NB4 (cell line): ENCODE measurements at regions not wholly inside any gene's neighbourhood (a gene's known extent, or its start where the extent isn't known, plus 50 kb on each side); places are given as distances from the start of the nearest gene placed in this dataset.

Source experiments
- DNase-seq: peaks from one replicate; pipeline ENCODE4 v3.0.0; 2010; ENCODE audit warnings: low read depth
- H3K4me3 ChIP-seq: one replicate; pipeline ENCODE4 v1.5.1; 2011; ENCODE audit warnings: mild to moderate bottlenecking, low read depth, low read length, moderate library complexity
- MAX ChIP-seq: IDR thresholded peaks from 2 replicates; pipeline ENCODE4 v1.6.1; 2011; ENCODE audit warnings: low read depth, low read length
- MYC ChIP-seq: IDR thresholded peaks from 2 replicates; pipeline ENCODE4 v1.6.1; 2011; ENCODE audit warnings: low read depth, low read length
- POLR2A ChIP-seq: IDR thresholded peaks from 2 replicates; pipeline ENCODE4 v1.6.1; 2011; ENCODE audit warnings: mild to moderate bottlenecking; ENCODE audit not compliant: insufficient read length; ENCODE audit errors: extremely low read depth
- TF ChIP-seq, protein P1 (sequence below): IDR thresholded peaks from one replicate; pipeline ENCODE4 v1.5.1; 2012; ENCODE audit warnings: low read depth, low read length

GRCh38 chr5:106097340-106097739 lies 1573.4 kb downstream of the EFNA5 start:
- TF ChIP-seq MYC (no peak), MAX (no peak), POLR2A (no peak)
- TF ChIP-seq, protein P1, sequence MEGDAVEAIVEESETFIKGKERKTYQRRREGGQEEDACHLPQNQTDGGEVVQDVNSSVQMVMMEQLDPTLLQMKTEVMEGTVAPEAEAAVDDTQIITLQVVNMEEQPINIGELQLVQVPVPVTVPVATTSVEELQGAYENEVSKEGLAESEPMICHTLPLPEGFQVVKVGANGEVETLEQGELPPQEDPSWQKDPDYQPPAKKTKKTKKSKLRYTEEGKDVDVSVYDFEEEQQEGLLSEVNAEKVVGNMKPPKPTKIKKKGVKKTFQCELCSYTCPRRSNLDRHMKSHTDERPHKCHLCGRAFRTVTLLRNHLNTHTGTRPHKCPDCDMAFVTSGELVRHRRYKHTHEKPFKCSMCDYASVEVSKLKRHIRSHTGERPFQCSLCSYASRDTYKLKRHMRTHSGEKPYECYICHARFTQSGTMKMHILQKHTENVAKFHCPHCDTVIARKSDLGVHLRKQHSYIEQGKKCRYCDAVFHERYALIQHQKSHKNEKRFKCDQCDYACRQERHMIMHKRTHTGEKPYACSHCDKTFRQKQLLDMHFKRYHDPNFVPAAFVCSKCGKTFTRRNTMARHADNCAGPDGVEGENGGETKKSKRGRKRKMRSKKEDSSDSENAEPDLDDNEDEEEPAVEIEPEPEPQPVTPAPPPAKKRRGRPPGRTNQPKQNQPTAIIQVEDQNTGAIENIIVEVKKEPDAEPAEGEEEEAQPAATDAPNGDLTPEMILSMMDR: no peak
- no peak for DNase-seq
- H3K4me3 ChIP-seq: no peak overlapping the region

DNA sequence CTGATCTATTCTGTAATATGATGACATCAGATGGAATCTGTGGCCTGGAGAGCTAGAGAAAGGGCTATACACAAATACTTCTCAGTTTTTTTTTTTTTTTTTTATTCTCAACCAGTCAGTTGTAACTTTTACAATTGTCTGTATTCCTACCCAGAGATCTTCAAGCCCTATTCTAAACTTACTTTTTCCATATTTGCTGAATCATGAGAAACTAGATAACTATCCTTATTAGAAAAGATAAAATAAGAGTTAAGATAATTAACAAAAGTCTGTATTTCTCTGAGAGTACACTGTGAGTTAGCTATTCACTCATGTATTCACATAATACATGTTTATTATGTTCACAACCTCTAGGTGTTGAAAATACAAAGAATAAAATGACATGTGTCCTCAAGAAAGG lies 1575.9 kb downstream of the EFNA5 start:
- DNase-seq: no peak
- no peak overlapping the region for H3K4me3 ChIP-seq
- TF ChIP-seq POLR2A (no peak), MAX (no peak), MYC (no peak)
- TF ChIP-seq, protein P1: no peak

DNA sequence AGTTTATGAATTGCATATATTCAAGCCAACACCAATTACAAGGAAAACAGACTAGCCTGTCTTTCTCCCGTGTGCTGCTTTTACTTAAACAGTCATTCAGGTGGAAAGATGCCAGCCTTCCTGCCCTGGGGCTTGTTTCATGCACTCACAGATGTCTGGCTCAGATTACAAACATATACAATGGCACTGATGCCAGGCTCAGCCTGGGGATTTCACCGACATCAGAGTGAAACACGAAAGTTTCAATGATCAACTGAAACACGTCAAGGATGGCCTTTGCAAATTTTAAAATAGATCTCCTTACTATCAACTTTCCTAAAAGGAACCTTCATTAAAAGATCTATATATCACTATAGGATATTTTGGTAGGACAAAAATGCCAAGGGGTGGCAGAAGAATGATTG lies 1576.5 kb downstream of the EFNA5 start:
- no peak for DNase-seq
- TF ChIP-seq, protein P1: no peak
- TF ChIP-seq MYC: no peak
- TF ChIP-seq MAX: no peak
- no peak for TF ChIP-seq POLR2A
- H3K4me3 ChIP-seq: no peak overlapping the region

GRCh38 chr5:106093134-106093533 lies 1577.6 kb downstream of the EFNA5 start:
- no peak overlapping the region for H3K4me3 ChIP-seq
- no peak for DNase-seq
- TF ChIP-seq MYC (no peak), POLR2A (no peak), MAX (no peak)
- TF ChIP-seq, protein P1: no peak

DNA sequence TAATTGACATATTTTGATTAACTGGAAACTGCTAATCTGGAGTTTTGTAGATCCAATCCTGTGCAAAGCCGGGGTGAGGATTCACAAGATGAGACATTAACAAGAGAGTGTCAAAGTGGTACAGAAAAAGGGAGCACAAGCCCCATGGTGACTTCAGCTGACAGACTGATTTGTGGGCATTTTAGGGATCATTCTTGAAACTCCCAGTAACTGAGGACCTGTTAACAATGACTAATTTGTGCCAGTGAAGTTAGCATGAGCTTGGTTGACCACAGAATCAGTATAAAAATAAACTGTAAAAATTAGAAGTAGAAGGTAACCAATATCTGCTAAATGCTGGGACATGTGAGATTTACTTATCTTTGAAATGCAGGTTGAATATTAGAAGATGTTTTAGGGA lies 1578.3 kb downstream of the EFNA5 start:
- no peak for DNase-seq
- TF ChIP-seq POLR2A (no peak), MYC (no peak), MAX (no peak)
- TF ChIP-seq, protein P1: no peak

GRCh38 chr5:106089073-106089472 lies 1581.7 kb downstream of the EFNA5 start:
- H3K4me3 ChIP-seq: no peak overlapping the region
- DNase-seq: no peak
- TF ChIP-seq MAX (no peak), POLR2A (no peak), MYC (no peak)
- TF ChIP-seq, protein P1: no peak

More for the DNA sequence above, 1578.3 kb downstream of the EFNA5 start:
- H3K4me3 ChIP-seq: no peak overlapping the region
